Uterus (tissue), 3 donors: ENCODE measurements at regions not wholly inside any gene's neighbourhood (a gene's known extent, or its start where the extent isn't known, plus 50 kb on each side); places are given as distances from the start of the nearest gene placed in this dataset.

Experiments
- DNase-seq, 2 donors: peaks; one replicate each; pipeline ENCODE4 v3.0.0-alpha.2; 2019 to 2020
- H3K27ac ChIP-seq, 2 donors: fragments of 200-600 bp; sonication (generic); 1 replicate in 1 of 2; 2 replicates in 1 of 2; pipeline ENCODE4 v1.5.1; 2016 to 2018
- H3K27me3 ChIP-seq, 2 donors: fragments of 200-600 bp; sonication (generic); one replicate each; pipeline ENCODE4 v1.5.1; 2018 to 2019; ENCODE audit warnings: control low read depth in 1 of 2
- H3K36me3 ChIP-seq, 2 donors: fragments of 200-600 bp; sonication (generic); one replicate each; pipeline ENCODE4 v1.5.1; 2019; ENCODE audit warnings: control low read depth in 1 of 2
- H3K4me1 ChIP-seq, 2 donors: fragments of 200-600 bp; sonication (generic); one replicate each; pipeline ENCODE4 v1.5.1; 2018 to 2019; ENCODE audit warnings: control low read depth in 1 of 2
- H3K4me3 ChIP-seq, 2 donors: fragments of 200-600 bp; sonication (generic); 1 replicate in 1 of 2; 2 replicates in 1 of 2; pipeline ENCODE4 v1.5.1; 2018 to 2019; ENCODE audit warnings: mild to moderate bottlenecking in 1 of 2
- H3K9me3 ChIP-seq, 2 donors: fragments of 200-600 bp; sonication (generic); one replicate each; pipeline ENCODE4 v1.5.1; 2019; ENCODE audit warnings: control low read depth in 1 of 2
- POLR2A ChIP-seq, 2 donors: fragments of 450-650 bp; IDR thresholded peaks; one replicate each; pipeline ENCODE4 v1.6.1; 2016; ENCODE audit warnings: antibody characterized with exemption in 2 of 2, mild to moderate bottlenecking in 1 of 2, moderate library complexity in 1 of 2
- intact Hi-C: fragments of 100-400 bp; cut with DNase I; formaldehyde crosslinking; loops from one replicate; pipeline ENCODE4 v1.15.1; 2023; ENCODE audit warnings: low total_unique reads
- TF ChIP-seq, protein P1 (sequence below), 4 experiments: fragments of 200-600 bp in 2 of 4; fragments of 450-650 bp in 2 of 4; sonication (generic) in 2 of 4; IDR thresholded peaks; one replicate each; pipeline ENCODE4 v1.5.1; 2016 to 2019; ENCODE audit warnings: antibody characterized with exemption in 4 of 4, mild to moderate bottlenecking in 2 of 4, moderate library complexity in 1 of 4
- donor health status: DM: yes; HTN: yes; CAD: no.

- Histone ChIP-seq H3K4me1 (no peaks in the 10 kb centered on the region), H3K9me3 (no peaks in the 10 kb centered on the region), H3K4me3 (no peak overlapping the region), H3K27me3 (no peaks in the 10 kb centered on the region), H3K36me3 (no peaks in the 10 kb centered on the region), H3K27ac (no peak overlapping the region)
- TF ChIP-seq, protein P1, sequence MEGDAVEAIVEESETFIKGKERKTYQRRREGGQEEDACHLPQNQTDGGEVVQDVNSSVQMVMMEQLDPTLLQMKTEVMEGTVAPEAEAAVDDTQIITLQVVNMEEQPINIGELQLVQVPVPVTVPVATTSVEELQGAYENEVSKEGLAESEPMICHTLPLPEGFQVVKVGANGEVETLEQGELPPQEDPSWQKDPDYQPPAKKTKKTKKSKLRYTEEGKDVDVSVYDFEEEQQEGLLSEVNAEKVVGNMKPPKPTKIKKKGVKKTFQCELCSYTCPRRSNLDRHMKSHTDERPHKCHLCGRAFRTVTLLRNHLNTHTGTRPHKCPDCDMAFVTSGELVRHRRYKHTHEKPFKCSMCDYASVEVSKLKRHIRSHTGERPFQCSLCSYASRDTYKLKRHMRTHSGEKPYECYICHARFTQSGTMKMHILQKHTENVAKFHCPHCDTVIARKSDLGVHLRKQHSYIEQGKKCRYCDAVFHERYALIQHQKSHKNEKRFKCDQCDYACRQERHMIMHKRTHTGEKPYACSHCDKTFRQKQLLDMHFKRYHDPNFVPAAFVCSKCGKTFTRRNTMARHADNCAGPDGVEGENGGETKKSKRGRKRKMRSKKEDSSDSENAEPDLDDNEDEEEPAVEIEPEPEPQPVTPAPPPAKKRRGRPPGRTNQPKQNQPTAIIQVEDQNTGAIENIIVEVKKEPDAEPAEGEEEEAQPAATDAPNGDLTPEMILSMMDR (IDR thresholded peaks at IDR 0.05), result no peak
- no peak for TF ChIP-seq POLR2A (IDR thresholded peaks at IDR 0.05)
- no peak for DNase-seq
- intact Hi-C loops, result no loop called here
Measured at GRCh38 chr15:29998033-29998432, 84.7 kb upstream of the GOLGA8J start.

- Histone ChIP-seq H3K36me3 (no peaks in the 10 kb centered on the region), H3K9me3 (no peaks in the 10 kb centered on the region), H3K4me1 (no peaks in the 10 kb centered on the region), H3K27me3 (no peaks in the 10 kb centered on the region), H3K4me3 (no peak overlapping the region), H3K27ac (no peak overlapping the region)
- TF ChIP-seq, protein P1 (IDR thresholded peaks at IDR 0.05), result no peak
- no peak for TF ChIP-seq POLR2A (IDR thresholded peaks at IDR 0.05)
- no peak for DNase-seq
- intact Hi-C loops, result no loop called here
Measured at GRCh38 chr15:29997499-29997898, 85.3 kb upstream of the GOLGA8J start.

- no peak for DNase-seq
- H3K27me3 ChIP-seq, result no peaks in the 10 kb centered on the region
- no peaks in the 10 kb centered on the region for H3K4me1 ChIP-seq
- TF ChIP-seq POLR2A (IDR thresholded peaks at IDR 0.05), result no peak
- TF ChIP-seq, protein P1 (IDR thresholded peaks at IDR 0.05), result no peak
- no peak overlapping the region for H3K4me3 ChIP-seq
- no peak overlapping the region for H3K27ac ChIP-seq
- intact Hi-C loops, result no loop called here
- H3K9me3 ChIP-seq, result no peaks in the 10 kb centered on the region
- H3K36me3 ChIP-seq, result no peaks in the 10 kb centered on the region
Measured at GRCh38 chr15:29994284-29994683, 88.5 kb upstream of the GOLGA8J start.

DNA sequence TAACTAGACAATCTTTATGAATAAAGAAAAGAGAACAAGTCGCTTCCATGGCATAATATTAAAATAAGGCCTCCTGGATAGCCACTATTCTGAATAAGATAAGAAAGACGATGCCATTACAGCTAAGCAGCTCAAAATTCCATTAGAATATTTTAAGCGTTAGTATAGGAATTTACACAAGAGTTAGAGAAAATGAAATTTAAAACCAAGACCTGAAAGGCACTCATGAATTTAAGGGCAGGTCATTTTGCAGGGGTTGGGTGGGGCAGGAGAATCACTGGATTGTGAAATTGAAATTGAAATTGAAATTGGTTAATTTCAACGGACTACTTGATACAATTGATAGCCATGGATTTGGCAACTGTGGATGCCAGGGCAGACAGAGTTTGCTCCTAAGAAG, 91.8 kb upstream of the GOLGA8J start:
- no peaks in the 10 kb centered on the region for H3K27me3 ChIP-seq
- no peak for DNase-seq
- H3K36me3 ChIP-seq, result no peaks in the 10 kb centered on the region
- no peaks in the 10 kb centered on the region for H3K4me1 ChIP-seq
- no peak overlapping the region for H3K4me3 ChIP-seq
- intact Hi-C loops, result no loop called here
- TF ChIP-seq POLR2A (IDR thresholded peaks at IDR 0.05), result no peak
- TF ChIP-seq, protein P1 (IDR thresholded peaks at IDR 0.05), result no peak
- H3K9me3 ChIP-seq, result no peaks in the 10 kb centered on the region
- H3K27ac ChIP-seq, result no peak overlapping the region

- Histone ChIP-seq H3K27me3 (no peaks in the 10 kb centered on the region), H3K4me3 (no peak overlapping the region), H3K4me1 (no peaks in the 10 kb centered on the region), H3K36me3 (no peaks in the 10 kb centered on the region), H3K9me3 (no peaks in the 10 kb centered on the region), H3K27ac (no peak overlapping the region)
- intact Hi-C loops, result no loop called here
- DNase-seq, result no peak
- TF ChIP-seq, protein P1 (IDR thresholded peaks at IDR 0.05), result no peak
- TF ChIP-seq POLR2A (IDR thresholded peaks at IDR 0.05), result no peak
Measured at GRCh38 chr15:29990035-29990434, 92.7 kb upstream of the GOLGA8J start.
